SJSA1 (cell line): ENCODE measurements at regions not wholly inside any gene's neighbourhood (a gene's known extent, or its start where the extent isn't known, plus 50 kb on each side); places are given as distances from the start of the nearest gene placed in this dataset.
A peak's percentile ranks its signal among the peaks of the same experiment; 100 is the strongest.

Source experiments
- DNase-seq, 2 experiments: peaks; one replicate each; pipeline ENCODE4 v3.0.0-alpha.2; 2015 to 2020; ENCODE audit warnings: low spot score in 2 of 2, low read depth in 1 of 2
- H3K27ac ChIP-seq: fragments of 250-450 bp; sonication (Bioruptor Pico); 2 replicates; pipeline ENCODE4 v1.5.1; 2020; ENCODE audit warnings: mild to moderate bottlenecking, moderate library complexity
- H3K27me3 ChIP-seq: fragments of 250-450 bp; sonication (Bioruptor Pico); replicated peaks from 2 replicates; pipeline ENCODE4 v1.5.1; 2020; ENCODE audit warnings: mild to moderate bottlenecking, moderate library complexity
- H3K36me3 ChIP-seq: fragments of 250-450 bp; sonication (Bioruptor Pico); 2 replicates; pipeline ENCODE4 v1.5.1; 2020; ENCODE audit warnings: mild to moderate bottlenecking
- H3K4me1 ChIP-seq: fragments of 250-450 bp; sonication (Bioruptor Pico); replicated peaks from 2 replicates; pipeline ENCODE4 v1.6.1; 2021; ENCODE audit warnings: mild to moderate bottlenecking
- H3K4me3 ChIP-seq: fragments of 250-450 bp; sonication (Bioruptor Pico); 2 replicates; pipeline ENCODE4 v1.5.1; 2020; ENCODE audit warnings: mild to moderate bottlenecking
- H3K9me3 ChIP-seq: fragments of 250-450 bp; sonication (Bioruptor Pico); replicated peaks from 2 replicates; pipeline ENCODE4 v1.5.1; 2020; ENCODE audit warnings: mild to moderate bottlenecking

- no peaks in the 10 kb centered on the region; the same call in 1 of the 2 replicates for H3K27me3 ChIP-seq
- peak in 1 of 2 experiments; percentile 30 for DNase-seq
- no peaks in the 10 kb centered on the region for H3K9me3 ChIP-seq
- H3K27ac ChIP-seq, result no peak overlapping the region
- H3K36me3 ChIP-seq, result no peaks in the 10 kb centered on the region
- no peaks in the 10 kb centered on the region for H3K4me1 ChIP-seq
- no peak overlapping the region for H3K4me3 ChIP-seq
These were observed 161.4 kb upstream of the PMEPA1 start for GRCh38 chr20:57871237-57871632.

GRCh38 chr20:57870597-57871236 lies 160.9 kb upstream of the PMEPA1 start:
- DNase-seq, result peak in 1 of 2 experiments; percentile 20
- no peaks in the 10 kb centered on the region for H3K4me1 ChIP-seq
- H3K4me3 ChIP-seq, result no peak overlapping the region
- H3K9me3 ChIP-seq, result no peaks in the 10 kb centered on the region
- no peaks in the 10 kb centered on the region for H3K36me3 ChIP-seq
- H3K27ac ChIP-seq, result no peak overlapping the region
- H3K27me3 ChIP-seq, result no peaks in the 10 kb centered on the region; the same call in 1 of the 2 replicates

- Histone ChIP-seq H3K4me3 (no peak overlapping the region), H3K36me3 (no peaks in the 10 kb centered on the region), H3K27me3 (no peaks in the 10 kb centered on the region; the same call in 1 of the 2 replicates), H3K27ac (no peak overlapping the region), H3K4me1 (no peaks in the 10 kb centered on the region), H3K9me3 (no peaks in the 10 kb centered on the region)
- peak in 1 of 2 experiments; percentile 29 for DNase-seq
These were observed 160.1 kb upstream of the PMEPA1 start for GRCh38 chr20:57869951-57870315.

- no peaks in the 10 kb centered on the region for H3K36me3 ChIP-seq
- no peaks in the 10 kb centered on the region for H3K4me1 ChIP-seq
- no peak overlapping the region for H3K27ac ChIP-seq
- peak in 1 of 2 experiments; percentile 27 for DNase-seq
- no peaks in the 10 kb centered on the region for H3K9me3 ChIP-seq
- no peaks in the 10 kb centered on the region; the same call in 1 of the 2 replicates for H3K27me3 ChIP-seq
- H3K4me3 ChIP-seq, result no peak overlapping the region
These were observed 159.6 kb upstream of the PMEPA1 start for GRCh38 chr20:57869291-57869950.

- Histone ChIP-seq H3K27ac (no peak overlapping the region), H3K36me3 (no peaks in the 10 kb centered on the region), H3K4me3 (no peak overlapping the region), H3K27me3 (no peaks in the 10 kb centered on the region; the same call in 1 of the 2 replicates), H3K9me3 (no peaks in the 10 kb centered on the region), H3K4me1 (no peaks in the 10 kb centered on the region)
- peak in 1 of 2 experiments; percentile 34 for DNase-seq
These were observed 158.5 kb upstream of the PMEPA1 start for GRCh38 chr20:57868310-57868709.

GRCh38 chr20:57867807-57868206 lies 158.0 kb upstream of the PMEPA1 start:
- Histone ChIP-seq H3K4me3 (no peak overlapping the region), H3K27me3 (no peaks in the 10 kb centered on the region; the same call in 1 of the 2 replicates), H3K36me3 (no peaks in the 10 kb centered on the region), H3K9me3 (no peaks in the 10 kb centered on the region), H3K4me1 (no peaks in the 10 kb centered on the region), H3K27ac (no peak overlapping the region)
- peak in 1 of 2 experiments; percentile 22 for DNase-seq

- Histone ChIP-seq H3K27me3 (no peaks in the 10 kb centered on the region; the same call in 1 of the 2 replicates), H3K9me3 (no peaks in the 10 kb centered on the region), H3K27ac (no peak overlapping the region), H3K4me3 (no peak overlapping the region), H3K4me1 (no peaks in the 10 kb centered on the region), H3K36me3 (no peaks in the 10 kb centered on the region)
- DNase-seq, result peak in 1 of 2 experiments; percentile 18
These were observed 157.5 kb upstream of the PMEPA1 start for GRCh38 chr20:57867181-57867803.

- Histone ChIP-seq H3K4me1 (no peaks in the 10 kb centered on the region), H3K9me3 (no peaks in the 10 kb centered on the region), H3K4me3 (no peak overlapping the region), H3K36me3 (no peaks in the 10 kb centered on the region), H3K27ac (no peak overlapping the region), H3K27me3 (no peaks in the 10 kb centered on the region; the same call in 1 of the 2 replicates)
- peak in 1 of 2 experiments; percentile 5 for DNase-seq
These were observed 156.7 kb upstream of the PMEPA1 start for GRCh38 chr20:57866250-57867106.

GRCh38 chr20:57865266-57865665 lies 155.5 kb upstream of the PMEPA1 start:
- DNase-seq, result no peak
- no peak overlapping the region for H3K27ac ChIP-seq
- no peaks in the 10 kb centered on the region; the same call in 1 of the 2 replicates for H3K27me3 ChIP-seq
- no peaks in the 10 kb centered on the region for H3K4me1 ChIP-seq
- no peaks in the 10 kb centered on the region for H3K9me3 ChIP-seq
- no peak overlapping the region for H3K4me3 ChIP-seq
- H3K36me3 ChIP-seq, result no peaks in the 10 kb centered on the region

GRCh38 chr20:57860576-57860975 lies 150.8 kb upstream of the PMEPA1 start:
- H3K27ac ChIP-seq, result no peak overlapping the region
- DNase-seq, result peak in 1 of 2 experiments; percentile 19
- no peak overlapping the region for H3K4me3 ChIP-seq
- H3K9me3 ChIP-seq, result no peaks in the 10 kb centered on the region
- no peaks in the 10 kb centered on the region; the same call in 1 of the 2 replicates for H3K27me3 ChIP-seq
- H3K36me3 ChIP-seq, result no peaks in the 10 kb centered on the region
- no peaks in the 10 kb centered on the region for H3K4me1 ChIP-seq

- Histone ChIP-seq H3K4me3 (no peak overlapping the region), H3K9me3 (no peaks in the 10 kb centered on the region), H3K36me3 (no peaks in the 10 kb centered on the region), H3K4me1 (no peaks in the 10 kb centered on the region), H3K27ac (no peak overlapping the region), H3K27me3 (no peaks in the 10 kb centered on the region)
- no peak for DNase-seq
These were observed 148.2 kb upstream of the PMEPA1 start for GRCh38 chr20:57857969-57858368.

GRCh38 chr20:57857118-57857517 lies 147.3 kb upstream of the PMEPA1 start:
- Histone ChIP-seq H3K4me1 (no peaks in the 10 kb centered on the region), H3K27me3 (no peaks in the 10 kb centered on the region), H3K4me3 (no peak overlapping the region), H3K27ac (no peak overlapping the region), H3K36me3 (no peaks in the 10 kb centered on the region), H3K9me3 (no peaks in the 10 kb centered on the region)
- no peak for DNase-seq

- peak in 1 of 2 experiments; percentile 12 for DNase-seq
- Histone ChIP-seq H3K9me3 (no peaks in the 10 kb centered on the region), H3K27me3 (no peaks in the 10 kb centered on the region), H3K27ac (no peak overlapping the region), H3K4me3 (no peak overlapping the region), H3K4me1 (no peaks in the 10 kb centered on the region), H3K36me3 (no peaks in the 10 kb centered on the region)
These were observed 146.8 kb upstream of the PMEPA1 start for GRCh38 chr20:57856658-57857057.
